ENCODE measurements at regions not wholly inside any gene's neighbourhood (a gene's known extent, or its start where the extent isn't known, plus 50 kb on each side); places are given as distances from the start of the nearest gene placed in this dataset.
A peak's percentile ranks its signal among the peaks of the same experiment; 100 is the strongest.

DNA sequence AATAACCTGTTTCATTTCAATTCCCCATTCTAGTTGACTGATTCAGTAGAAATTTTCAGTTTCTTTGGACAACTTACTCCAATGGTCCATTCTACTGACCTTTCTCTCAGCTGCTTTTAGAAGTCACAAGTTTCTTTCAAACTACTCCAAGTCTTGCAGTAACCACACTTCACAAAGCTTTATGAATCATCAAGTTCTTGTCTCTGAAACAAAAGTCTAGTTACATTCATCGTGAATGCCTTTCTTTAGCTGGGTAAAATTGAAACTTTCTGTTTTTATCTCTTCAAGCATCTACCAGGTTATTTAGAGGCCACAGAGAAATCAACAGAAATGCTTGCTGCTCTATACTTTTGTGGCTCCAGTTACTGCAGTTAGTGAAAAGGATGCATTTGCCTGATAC, 405.4 kb downstream of the TMEM232 start:
- in situ Hi-C loops (cut with HindIII; ENCODE audit: low sequenced_read_pairs) = no loop called here
- no peak overlapping the region for H3K4me3 ChIP-seq (ENCODE audit: low read depth, low read length)
- TF ChIP-seq CTCF (IDR thresholded peaks at IDR 0.05; ENCODE audit: low read depth, low read length, missing control alignments) = no peak
- DNase-seq (ENCODE audit: low read depth) = peak; percentile 64

- H3K4me3 ChIP-seq (ENCODE audit: low read depth, low read length) = no peak overlapping the region
- in situ Hi-C loops (cut with HindIII; ENCODE audit: low sequenced_read_pairs) = no loop called here
- no peak for TF ChIP-seq CTCF (IDR thresholded peaks at IDR 0.05; ENCODE audit: low read depth, low read length, missing control alignments)
- DNase-seq (ENCODE audit: low read depth) = no peak
These were observed 403.1 kb downstream of the TMEM232 start for GRCh38 chr5:110323357-110323756.

DNA sequence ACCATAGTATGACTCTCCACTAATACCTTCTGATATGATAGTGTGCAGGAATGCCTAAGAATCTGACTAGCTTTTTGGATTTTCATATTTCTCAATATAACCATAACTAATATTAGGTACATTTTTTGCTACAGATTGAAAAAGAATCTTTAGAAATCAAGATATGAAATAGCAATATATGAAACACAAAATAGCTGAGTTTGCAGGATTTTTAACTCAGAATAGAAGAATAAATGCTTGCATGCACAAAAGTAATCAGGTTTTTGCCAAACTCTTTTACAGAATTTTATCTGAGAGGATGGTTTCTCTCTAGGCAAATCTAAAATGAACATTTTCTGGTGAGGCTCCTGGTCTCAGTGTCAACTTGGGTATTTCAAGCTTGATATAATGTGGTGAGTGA, 402.6 kb downstream of the TMEM232 start:
- no peak for TF ChIP-seq CTCF (IDR thresholded peaks at IDR 0.05; ENCODE audit: low read depth, low read length, missing control alignments)
- no peak overlapping the region for H3K4me3 ChIP-seq (ENCODE audit: low read depth, low read length)
- DNase-seq (ENCODE audit: low read depth) = no peak
- in situ Hi-C loops (cut with HindIII; ENCODE audit: low sequenced_read_pairs) = no loop called here

DNA sequence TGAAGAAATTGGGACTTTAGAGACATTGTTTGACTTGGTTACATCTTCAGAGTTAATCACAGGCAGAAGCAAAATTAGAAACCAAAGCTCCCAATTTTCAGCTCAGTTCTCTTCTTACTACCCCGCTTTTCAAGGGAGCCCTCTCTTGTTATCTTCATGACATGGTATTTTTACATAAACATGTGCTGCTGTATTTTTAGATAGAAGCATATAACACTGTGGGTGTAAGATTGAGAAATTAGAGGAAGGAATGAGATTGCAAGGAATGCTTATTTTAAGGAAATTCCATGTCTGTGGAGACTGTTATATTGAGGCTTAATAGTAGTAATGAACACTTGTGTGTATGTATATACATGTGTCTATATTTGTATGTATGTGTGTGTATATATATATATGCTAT, 401.6 kb downstream of the TMEM232 start:
- no peak for TF ChIP-seq CTCF (IDR thresholded peaks at IDR 0.05; ENCODE audit: low read depth, low read length, missing control alignments)
- in situ Hi-C loops (cut with HindIII; ENCODE audit: low sequenced_read_pairs) = no loop called here
- no peak for DNase-seq (ENCODE audit: low read depth)
- H3K4me3 ChIP-seq (ENCODE audit: low read depth, low read length) = no peak overlapping the region

GRCh38 chr5:110329955-110330525, 396.4 kb downstream of the TMEM232 start:
- no peak for DNase-seq (ENCODE audit: low read depth)
- no peak overlapping the region for H3K4me3 ChIP-seq (ENCODE audit: low read depth, low read length)
- in situ Hi-C loops (cut with HindIII; ENCODE audit: low sequenced_read_pairs) = no loop called here
- no peak for TF ChIP-seq CTCF (IDR thresholded peaks at IDR 0.05; ENCODE audit: low read depth, low read length, missing control alignments)

DNA sequence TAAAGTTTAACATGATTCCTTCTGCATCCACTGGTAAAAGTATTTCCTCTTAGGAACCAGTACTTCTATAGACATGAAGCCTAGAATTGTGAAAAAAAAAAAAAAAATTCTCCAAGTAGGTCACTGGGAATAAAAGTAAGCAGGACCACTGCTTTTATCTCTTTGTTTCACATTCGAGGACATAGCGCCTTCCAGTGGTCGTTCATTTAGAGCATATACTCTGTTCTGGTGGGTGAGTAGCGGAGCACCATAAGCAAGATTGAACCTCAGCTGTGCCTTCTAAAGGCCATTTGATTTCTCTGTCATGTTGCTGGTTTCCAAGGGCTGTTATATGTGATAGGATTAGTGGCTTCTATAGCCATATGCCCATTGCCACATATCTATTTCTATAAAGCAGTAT, 393.1 kb downstream of the TMEM232 start:
- no peak for TF ChIP-seq CTCF (IDR thresholded peaks at IDR 0.05; ENCODE audit: low read depth, low read length, missing control alignments)
- no peak for DNase-seq (ENCODE audit: low read depth)
- in situ Hi-C loops (cut with HindIII; ENCODE audit: low sequenced_read_pairs) = no loop called here
- no peak overlapping the region for H3K4me3 ChIP-seq (ENCODE audit: low read depth, low read length)

Data from astrocyte of the cerebellum (primary cell).